ENCODE measurements at regions not wholly inside any gene's neighbourhood (a gene's known extent, or its start where the extent isn't known, plus 50 kb on each side); places are given as distances from the start of the nearest gene placed in this dataset.

DNA sequence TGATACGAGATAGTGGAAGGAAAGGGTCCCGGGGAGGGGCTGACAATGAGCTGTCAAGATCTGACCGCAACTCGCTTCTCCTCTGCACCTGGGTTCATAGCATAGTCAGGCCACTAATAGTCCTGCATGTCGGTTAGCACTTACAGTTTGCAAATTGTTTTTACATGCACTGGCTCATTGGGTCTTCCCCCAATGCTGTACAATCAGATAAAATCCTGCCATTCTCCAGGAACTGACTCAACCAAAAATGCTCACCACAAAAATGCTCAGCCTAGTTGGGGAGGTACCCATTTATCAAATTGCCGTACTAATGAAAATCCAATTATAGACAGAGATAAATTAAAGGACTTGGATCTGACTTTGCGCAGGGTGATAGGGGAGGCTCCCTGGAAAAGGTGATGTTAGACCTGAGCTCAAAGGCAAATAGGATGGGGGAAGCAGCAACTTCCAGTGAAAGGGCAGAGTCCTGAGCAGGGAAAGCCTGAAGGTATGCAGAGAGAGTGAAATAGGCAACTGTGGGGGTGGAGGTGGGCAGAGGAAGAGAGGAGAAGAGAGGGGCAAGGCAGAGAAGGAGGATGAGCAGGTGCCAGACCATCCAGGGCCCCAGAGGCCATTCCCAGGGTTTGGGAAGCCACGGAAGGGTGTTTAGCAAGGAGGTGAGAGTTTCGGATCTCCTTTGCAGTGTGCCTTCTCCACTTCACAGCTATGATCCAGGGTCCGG, 326.1 kb upstream of the TSHZ3 start:
- ATAC-seq (no peak), DNase-seq (ENCODE audit: low read depth in 1 of 2, low spot score in 1 of 2) (no peak), FAIRE-seq (no peak)
- ChIA-PET POLR2A (no interaction called here), CTCF (interaction anchor here (0.8 kb wide), 1 partner anchor 11 kb away, joined by 3 read pairs; no protein-coding TSS in a partner anchor)
- Histone ChIP-seq H3K4me3 (no peak overlapping the region), H3K9me3 (no peaks in the 10 kb centered on the region), H3K27ac (no peak overlapping the region), H3K4me2 (no peak overlapping the region), H3K4me1 (no peaks in the 10 kb centered on the region)
- TF ChIP-seq RFX5 (IDR thresholded peaks at IDR 0.05) (no peak), KDM1A (IDR thresholded peaks at IDR 0.05; ENCODE audit: low read depth) (no peak), TP53 (CRISPR knock-in tag; IDR thresholded peaks at IDR 0.05) (no peak), GATA3 (IDR thresholded peaks at IDR 0.05; ENCODE audit: borderline replicate concordance) (no peak), RCOR1 (IDR thresholded peaks at IDR 0.05; ENCODE audit: low read depth, low read length) (no peak), HDAC2 (IDR thresholded peaks at IDR 0.05) (no peak), NR3C1 (IDR thresholded peaks at IDR 0.05) (no peak), ZC3H11A (IDR thresholded peaks at IDR 0.05) (no peak)
- TF ChIP-seq, protein P1, sequence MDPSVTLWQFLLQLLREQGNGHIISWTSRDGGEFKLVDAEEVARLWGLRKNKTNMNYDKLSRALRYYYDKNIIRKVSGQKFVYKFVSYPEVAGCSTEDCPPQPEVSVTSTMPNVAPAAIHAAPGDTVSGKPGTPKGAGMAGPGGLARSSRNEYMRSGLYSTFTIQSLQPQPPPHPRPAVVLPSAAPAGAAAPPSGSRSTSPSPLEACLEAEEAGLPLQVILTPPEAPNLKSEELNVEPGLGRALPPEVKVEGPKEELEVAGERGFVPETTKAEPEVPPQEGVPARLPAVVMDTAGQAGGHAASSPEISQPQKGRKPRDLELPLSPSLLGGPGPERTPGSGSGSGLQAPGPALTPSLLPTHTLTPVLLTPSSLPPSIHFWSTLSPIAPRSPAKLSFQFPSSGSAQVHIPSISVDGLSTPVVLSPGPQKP (IDR thresholded peaks at IDR 0.05; ENCODE audit: low read depth, low read length), result no peak
- TF ChIP-seq, protein P2, sequence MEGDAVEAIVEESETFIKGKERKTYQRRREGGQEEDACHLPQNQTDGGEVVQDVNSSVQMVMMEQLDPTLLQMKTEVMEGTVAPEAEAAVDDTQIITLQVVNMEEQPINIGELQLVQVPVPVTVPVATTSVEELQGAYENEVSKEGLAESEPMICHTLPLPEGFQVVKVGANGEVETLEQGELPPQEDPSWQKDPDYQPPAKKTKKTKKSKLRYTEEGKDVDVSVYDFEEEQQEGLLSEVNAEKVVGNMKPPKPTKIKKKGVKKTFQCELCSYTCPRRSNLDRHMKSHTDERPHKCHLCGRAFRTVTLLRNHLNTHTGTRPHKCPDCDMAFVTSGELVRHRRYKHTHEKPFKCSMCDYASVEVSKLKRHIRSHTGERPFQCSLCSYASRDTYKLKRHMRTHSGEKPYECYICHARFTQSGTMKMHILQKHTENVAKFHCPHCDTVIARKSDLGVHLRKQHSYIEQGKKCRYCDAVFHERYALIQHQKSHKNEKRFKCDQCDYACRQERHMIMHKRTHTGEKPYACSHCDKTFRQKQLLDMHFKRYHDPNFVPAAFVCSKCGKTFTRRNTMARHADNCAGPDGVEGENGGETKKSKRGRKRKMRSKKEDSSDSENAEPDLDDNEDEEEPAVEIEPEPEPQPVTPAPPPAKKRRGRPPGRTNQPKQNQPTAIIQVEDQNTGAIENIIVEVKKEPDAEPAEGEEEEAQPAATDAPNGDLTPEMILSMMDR (IDR thresholded peaks at IDR 0.05), result no peak
- 27% methylated on average over 10 of the region's 10 CpGs for WGBS (ENCODE audit: missing lambda C conversion rate)

DNA sequence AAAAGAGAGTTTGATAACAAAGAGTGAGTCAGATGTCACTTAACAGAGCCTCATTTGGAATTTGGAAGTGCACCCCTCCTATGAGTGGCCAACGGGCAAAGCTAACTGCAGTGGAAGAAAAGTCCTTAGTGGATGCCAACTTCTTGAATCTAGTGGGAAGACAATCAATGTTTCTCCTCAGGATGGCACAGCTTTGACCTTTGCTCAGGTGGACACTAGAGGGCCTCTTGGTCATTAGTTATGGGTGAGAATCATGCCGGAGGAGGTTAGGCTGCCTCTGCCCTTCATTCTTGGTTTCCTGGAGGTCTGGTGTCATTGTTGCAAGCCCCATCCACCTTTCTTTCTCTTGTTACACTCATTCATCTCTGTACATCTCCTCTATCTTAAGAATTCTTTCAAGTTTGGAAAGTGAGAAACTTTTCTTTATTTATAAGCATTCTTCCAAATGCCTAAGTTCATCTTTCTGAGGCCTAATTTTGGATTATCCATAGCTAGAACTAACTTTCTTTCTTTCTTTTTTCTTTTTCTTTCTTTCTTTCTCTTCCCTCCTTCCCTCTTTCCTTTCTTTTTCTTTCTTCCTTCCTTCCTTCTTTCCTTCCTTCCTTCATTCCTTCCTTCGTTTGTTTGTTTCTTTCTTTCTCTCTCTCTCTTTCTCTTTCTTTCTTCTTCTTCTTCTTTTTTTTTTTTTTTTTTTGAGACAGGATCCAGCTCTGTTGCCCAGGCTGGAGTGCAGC, 327.2 kb upstream of the TSHZ3 start:
- no peak overlapping the region for H3K4me3 ChIP-seq
- H3K4me2 ChIP-seq, result no peak overlapping the region
- peak; percentile 47 to 49 for DNase-seq (ENCODE audit: low read depth in 1 of 2, low spot score in 1 of 2)
- peak; percentile 57 to 82; a peak in 3 of 6 replicates for ATAC-seq
- TF ChIP-seq SMC3 (IDR thresholded peaks at IDR 0.05) (peak; percentile 24; the same call in 1 of the 3 replicates), SREBF2 (IDR thresholded peaks at IDR 0.05) (no peak), RAD21 (conservative IDR thresholded peaks at IDR 0.05 in 1 of 2, IDR thresholded peaks at IDR 0.05 in 1 of 2) (peak; percentile 38 to 68; a peak in 4 of 5 replicates)
- H3K27ac ChIP-seq, result no peak overlapping the region
- ChIA-PET POLR2A (no interaction called here), CTCF (interaction anchor here (0.6 to 1.1 kb wide), 6 partner anchors 13 to 882 kb away, joined by 3 to 6 read pairs (median 3); no protein-coding TSS in a partner anchor)
- peak; percentile 86 for FAIRE-seq
- no peaks in the 10 kb centered on the region for H3K4me1 ChIP-seq
- WGBS (ENCODE audit: missing lambda C conversion rate), result 5% methylated on average over 3 of the region's 3 CpGs
- H3K9me3 ChIP-seq, result no peaks in the 10 kb centered on the region

- Histone ChIP-seq H3K4me1 (no peaks in the 10 kb centered on the region), H3K4me3 (no peak overlapping the region), H3K4me2 (no peak overlapping the region), H3K27ac (no peak overlapping the region), H3K9me3 (no peaks in the 10 kb centered on the region)
- WGBS (ENCODE audit: missing lambda C conversion rate), result 3% methylated on average over 3 of the region's 3 CpGs
- CTCF ChIA-PET, result no interaction called here
- ATAC-seq, result no peak
- FAIRE-seq, result no peak
- POLR2A ChIA-PET, result no interaction called here
- DNase-seq (ENCODE audit: low read depth in 1 of 2, low spot score in 1 of 2), result no peak
- TF ChIP-seq RARB (CRISPR knock-in tag; IDR thresholded peaks at IDR 0.05) (no peak), MAFK (IDR thresholded peaks at IDR 0.05; ENCODE audit: partially characterized antibody) (no peak), ZSCAN20 (CRISPR knock-in tag; IDR thresholded peaks at IDR 0.05) (no peak), GATA3 (IDR thresholded peaks at IDR 0.05; ENCODE audit: borderline replicate concordance) (no peak), BHLHE40 (IDR thresholded peaks at IDR 0.05; ENCODE audit: low read depth, low read length) (no peak), FOSB (CRISPR knock-in tag; IDR thresholded peaks at IDR 0.05) (no peak), KDM1A (IDR thresholded peaks at IDR 0.05; ENCODE audit: low read depth) (no peak), ZC3H11A (IDR thresholded peaks at IDR 0.05) (no peak), POLR2AphosphoS2 (conservative IDR thresholded peaks at IDR 0.05; ENCODE audit: low read length) (no peak), HOXB13 (CRISPR knock-in tag; IDR thresholded peaks at IDR 0.05; ENCODE audit: low read depth) (no peak), EHMT2 (IDR thresholded peaks at IDR 0.05; ENCODE audit: low read depth) (no peak), MAZ (IDR thresholded peaks at IDR 0.05; ENCODE audit: borderline replicate concordance, low read depth, low read length) (no peak), SMC3 (IDR thresholded peaks at IDR 0.05) (no peak), EP300 (IDR thresholded peaks at IDR 0.05) (no peak), CHD2 (IDR thresholded peaks at IDR 0.05; ENCODE audit: low read length, partially characterized antibody) (no peak)
- TF ChIP-seq, protein P3, sequence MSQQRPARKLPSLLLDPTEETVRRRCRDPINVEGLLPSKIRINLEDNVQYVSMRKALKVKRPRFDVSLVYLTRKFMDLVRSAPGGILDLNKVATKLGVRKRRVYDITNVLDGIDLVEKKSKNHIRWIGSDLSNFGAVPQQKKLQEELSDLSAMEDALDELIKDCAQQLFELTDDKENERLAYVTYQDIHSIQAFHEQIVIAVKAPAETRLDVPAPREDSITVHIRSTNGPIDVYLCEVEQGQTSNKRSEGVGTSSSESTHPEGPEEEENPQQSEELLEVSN (IDR thresholded peaks at IDR 0.05; ENCODE audit: borderline replicate concordance, low read depth), result no peak
- TF ChIP-seq, protein P4, sequence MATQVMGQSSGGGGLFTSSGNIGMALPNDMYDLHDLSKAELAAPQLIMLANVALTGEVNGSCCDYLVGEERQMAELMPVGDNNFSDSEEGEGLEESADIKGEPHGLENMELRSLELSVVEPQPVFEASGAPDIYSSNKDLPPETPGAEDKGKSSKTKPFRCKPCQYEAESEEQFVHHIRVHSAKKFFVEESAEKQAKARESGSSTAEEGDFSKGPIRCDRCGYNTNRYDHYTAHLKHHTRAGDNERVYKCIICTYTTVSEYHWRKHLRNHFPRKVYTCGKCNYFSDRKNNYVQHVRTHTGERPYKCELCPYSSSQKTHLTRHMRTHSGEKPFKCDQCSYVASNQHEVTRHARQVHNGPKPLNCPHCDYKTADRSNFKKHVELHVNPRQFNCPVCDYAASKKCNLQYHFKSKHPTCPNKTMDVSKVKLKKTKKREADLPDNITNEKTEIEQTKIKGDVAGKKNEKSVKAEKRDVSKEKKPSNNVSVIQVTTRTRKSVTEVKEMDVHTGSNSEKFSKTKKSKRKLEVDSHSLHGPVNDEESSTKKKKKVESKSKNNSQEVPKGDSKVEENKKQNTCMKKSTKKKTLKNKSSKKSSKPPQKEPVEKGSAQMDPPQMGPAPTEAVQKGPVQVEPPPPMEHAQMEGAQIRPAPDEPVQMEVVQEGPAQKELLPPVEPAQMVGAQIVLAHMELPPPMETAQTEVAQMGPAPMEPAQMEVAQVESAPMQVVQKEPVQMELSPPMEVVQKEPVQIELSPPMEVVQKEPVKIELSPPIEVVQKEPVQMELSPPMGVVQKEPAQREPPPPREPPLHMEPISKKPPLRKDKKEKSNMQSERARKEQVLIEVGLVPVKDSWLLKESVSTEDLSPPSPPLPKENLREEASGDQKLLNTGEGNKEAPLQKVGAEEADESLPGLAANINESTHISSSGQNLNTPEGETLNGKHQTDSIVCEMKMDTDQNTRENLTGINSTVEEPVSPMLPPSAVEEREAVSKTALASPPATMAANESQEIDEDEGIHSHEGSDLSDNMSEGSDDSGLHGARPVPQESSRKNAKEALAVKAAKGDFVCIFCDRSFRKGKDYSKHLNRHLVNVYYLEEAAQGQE (IDR thresholded peaks at IDR 0.05), result no peak
Measured at GRCh38 chr19:31678421-31678820, 329.2 kb upstream of the TSHZ3 start.

Data from A549 (cell line).